CD4-positive, CD25-positive, alpha-beta regulatory T cell (primary cell): ENCODE measurements at regions not wholly inside any gene's neighbourhood (a gene's known extent, or its start where the extent isn't known, plus 50 kb on each side); places are given as distances from the start of the nearest gene placed in this dataset.

Experiments
- ATAC-seq, 2 donors: fragments of 150-1000 bp; cut with Tn5 transposase; one replicate each; pipeline ENCODE4 v1.10.0; 2021; ENCODE audit warnings: low read depth in 2 of 2, moderate number of reproducible peaks in 2 of 2, moderate library complexity in 1 of 2
- DNase-seq, 3 donors: peaks; one replicate each; pipeline versions ENCODE4 v3.0.0 to v3.0.0-alpha.2; 2012 to 2022; ENCODE audit warnings: mixed read lengths in 1 of 3
- H3K27ac ChIP-seq: one replicate; pipeline ENCODE4 v1.7.0; 2013; ENCODE audit warnings: mild to moderate bottlenecking, low read length; ENCODE audit not compliant: insufficient read depth, poor library complexity, severe bottlenecking
- H3K27me3 ChIP-seq: one replicate; pipeline ENCODE4 v1.7.0; 2013; ENCODE audit warnings: low read length; ENCODE audit not compliant: control insufficient read depth, insufficient read depth
- H3K36me3 ChIP-seq: one replicate; pipeline ENCODE4 v1.7.0; 2013; ENCODE audit warnings: mild to moderate bottlenecking, low read length, moderate library complexity; ENCODE audit not compliant: control insufficient read depth, insufficient read depth
- H3K4me1 ChIP-seq: 2 replicates; pipeline ENCODE4 v1.7.0; 2013; ENCODE audit warnings: mild to moderate bottlenecking, low read length; ENCODE audit not compliant: insufficient read depth, control insufficient read depth, poor library complexity, severe bottlenecking
- H3K4me3 ChIP-seq: one replicate; pipeline ENCODE4 v1.7.0; 2013; ENCODE audit warnings: low read depth, mild to moderate bottlenecking, low read length, moderate library complexity
- H3K9me3 ChIP-seq, 2 experiments: 1 replicate in 1 of 2; 2 replicates in 1 of 2; pipeline ENCODE4 v1.7.0; 2013; ENCODE audit warnings: low read length in 2 of 2, mild to moderate bottlenecking in 1 of 2, moderate library complexity in 1 of 2; ENCODE audit not compliant: control insufficient read depth in 2 of 2
- H3K27ac Mint-ChIP-seq, 3 donors: one replicate each; pipeline ENCODE4 v1.8.0; 2020 to 2022; ENCODE audit warnings: mild to moderate bottlenecking in 3 of 3, mixed read lengths in 3 of 3, moderate library complexity in 2 of 3
- H3K27me3 Mint-ChIP-seq: one replicate; pipeline ENCODE4 v1.8.0; 2022; ENCODE audit warnings: mild to moderate bottlenecking, mixed read lengths
- H3K36me3 Mint-ChIP-seq: one replicate; pipeline ENCODE4 v1.8.0; 2020; ENCODE audit warnings: mixed read lengths
- H3K4me1 Mint-ChIP-seq, 4 donors: one replicate each; pipeline ENCODE4 v1.8.0; 2020 to 2022; ENCODE audit warnings: mixed read lengths in 4 of 4, mild to moderate bottlenecking in 1 of 4
- H3K4me3 Mint-ChIP-seq, 4 donors: one replicate each; pipeline ENCODE4 v1.8.0; 2020 to 2022; ENCODE audit warnings: mild to moderate bottlenecking in 4 of 4, mixed read lengths in 4 of 4, moderate library complexity in 3 of 4
- H3K9me3 Mint-ChIP-seq, 7 donors: one replicate each; pipeline ENCODE4 v1.8.0; 2020 to 2022; ENCODE audit warnings: mixed read lengths in 7 of 7, mild to moderate bottlenecking in 3 of 7, moderate library complexity in 2 of 7

DNA sequence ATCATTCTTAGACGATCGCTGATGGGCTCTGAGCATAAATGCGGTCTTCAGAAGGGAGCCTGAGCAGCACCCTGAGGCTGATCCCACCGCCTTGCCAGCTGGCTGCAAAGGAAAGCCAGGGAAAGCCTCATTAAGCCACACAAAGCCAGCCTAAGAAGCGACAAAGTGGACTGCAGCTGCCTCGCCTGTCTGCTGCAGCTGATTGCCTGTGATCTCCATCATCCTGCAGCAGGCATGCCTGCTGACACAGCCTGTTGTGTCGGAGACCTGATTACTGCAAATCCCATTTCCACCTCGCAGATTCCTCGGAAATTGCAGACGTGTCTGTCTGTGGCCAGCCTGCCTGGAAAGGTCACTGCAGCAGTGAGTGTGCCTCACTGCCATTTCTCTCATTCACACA lies 1087.0 kb upstream of the AUTS2 start:
- Histone ChIP-seq H3K36me3 (no peaks in the 10 kb centered on the region), H3K27ac (no peak overlapping the region), H3K27me3 (no peaks in the 10 kb centered on the region), H3K4me1 (no peaks in the 10 kb centered on the region), H3K4me3 (no peak overlapping the region), H3K9me3 (peaks cover 2 to 13% of the 10 kb centered on the region in 2 experiments)
- Mint-ChIP-seq H3K36me3 (no peaks in the 10 kb centered on the region), H3K4me1 (no peaks in the 10 kb centered on the region), H3K27me3 (no peaks in the 10 kb centered on the region), H3K9me3 (peaks cover 0 to 34% (median 19%) of the 10 kb centered on the region in 7 donors), H3K4me3 (no peak overlapping the region), H3K27ac (no peak overlapping the region)
- DNase-seq = no peak
- no peak for ATAC-seq

DNA sequence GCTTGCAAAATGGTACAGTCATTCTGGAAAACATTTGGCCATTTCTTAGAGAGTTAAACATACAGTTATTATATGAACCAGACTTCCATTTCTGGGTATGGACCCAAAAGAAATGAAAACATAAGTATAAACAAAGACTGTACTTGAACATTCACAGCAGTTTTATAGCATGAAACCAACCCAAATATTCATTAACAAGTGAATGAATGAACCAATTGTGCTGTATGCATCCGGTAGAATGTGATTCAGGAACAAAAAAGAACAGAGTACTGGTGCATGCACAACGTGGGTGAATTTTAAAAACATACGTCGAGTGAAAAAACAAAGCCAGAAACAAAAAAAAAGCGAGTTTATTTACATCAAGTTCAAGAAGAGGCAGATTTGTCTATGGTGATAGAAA lies 1085.8 kb upstream of the AUTS2 start:
- Mint-ChIP-seq H3K4me3 (no peak overlapping the region), H3K9me3 (peaks cover 0 to 34% (median 16%) of the 10 kb centered on the region in 7 donors), H3K27me3 (no peaks in the 10 kb centered on the region), H3K4me1 (no peaks in the 10 kb centered on the region), H3K36me3 (no peaks in the 10 kb centered on the region), H3K27ac (no peak overlapping the region)
- ATAC-seq (no peak), DNase-seq (no peak)
- Histone ChIP-seq H3K36me3 (no peaks in the 10 kb centered on the region), H3K9me3 (peaks cover 2 to 13% of the 10 kb centered on the region in 2 experiments), H3K27ac (no peak overlapping the region), H3K4me3 (no peak overlapping the region), H3K27me3 (no peaks in the 10 kb centered on the region), H3K4me1 (no peaks in the 10 kb centered on the region)

DNA sequence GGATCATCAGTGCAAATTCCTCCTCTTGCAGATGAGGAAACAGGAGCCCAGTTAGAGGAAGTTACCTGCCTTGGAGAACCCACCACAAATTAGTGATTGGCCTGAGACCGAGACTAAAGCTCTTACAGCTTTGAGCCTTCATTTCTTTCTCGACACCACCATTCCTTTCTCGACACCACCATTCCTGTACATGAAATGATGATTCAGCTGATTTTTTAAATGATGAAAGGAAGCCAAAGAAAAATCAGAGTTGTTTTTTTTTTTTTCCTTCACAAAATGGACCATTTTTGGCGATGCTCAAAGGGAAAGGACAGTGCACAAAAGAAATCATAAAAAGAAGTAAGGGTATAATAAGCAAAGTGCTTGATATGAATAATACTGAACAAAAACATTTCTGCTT lies 1080.2 kb upstream of the AUTS2 start:
- H3K27ac ChIP-seq = no peak overlapping the region
- no peaks in the 10 kb centered on the region for H3K36me3 Mint-ChIP-seq
- no peaks in the 10 kb centered on the region for H3K4me1 Mint-ChIP-seq
- ATAC-seq (no peak), DNase-seq (no peak)
- H3K36me3 ChIP-seq = no peaks in the 10 kb centered on the region
- H3K4me3 ChIP-seq = no peak overlapping the region
- H3K9me3 ChIP-seq = peaks cover 0 to 3% of the 10 kb centered on the region in 2 experiments
- no peaks in the 10 kb centered on the region for H3K27me3 Mint-ChIP-seq
- H3K4me1 ChIP-seq = no peaks in the 10 kb centered on the region
- no peak overlapping the region for H3K27ac Mint-ChIP-seq
- H3K9me3 Mint-ChIP-seq = peaks cover 4 to 33% (median 17%) of the 10 kb centered on the region in 7 donors
- H3K27me3 ChIP-seq = no peaks in the 10 kb centered on the region
- H3K4me3 Mint-ChIP-seq = no peak overlapping the region

DNA sequence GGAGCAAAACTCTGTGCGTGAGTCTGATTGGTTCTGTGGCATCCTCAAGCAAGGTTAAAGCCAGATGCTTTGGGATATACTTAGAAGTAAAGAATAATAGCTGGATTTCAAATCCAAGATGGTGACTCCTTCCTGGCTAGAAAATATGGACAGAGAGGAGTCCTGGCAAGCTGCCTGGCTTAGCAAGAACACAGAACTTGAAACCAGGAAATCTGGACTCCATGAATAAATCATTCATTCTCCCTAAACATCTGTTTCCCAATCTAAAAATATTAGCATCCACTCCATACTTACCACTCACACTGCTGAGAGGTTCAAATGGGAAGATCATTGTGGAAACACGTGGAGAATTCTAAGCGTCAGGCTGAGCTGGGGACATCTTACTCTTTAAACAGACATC lies 1074.1 kb upstream of the AUTS2 start:
- Mint-ChIP-seq H3K27me3 (no peaks in the 10 kb centered on the region), H3K27ac (no peak overlapping the region), H3K9me3 (peaks cover 4 to 45% (median 12%) of the 10 kb centered on the region in 7 donors), H3K4me1 (no peaks in the 10 kb centered on the region), H3K4me3 (no peak overlapping the region), H3K36me3 (no peaks in the 10 kb centered on the region)
- H3K27ac ChIP-seq = no peak overlapping the region
- DNase-seq = no peak
- no peaks in the 10 kb centered on the region for H3K27me3 ChIP-seq
- H3K36me3 ChIP-seq = no peaks in the 10 kb centered on the region
- H3K4me1 ChIP-seq = no peaks in the 10 kb centered on the region
- peaks cover 3 to 10% of the 10 kb centered on the region in 2 experiments for H3K9me3 ChIP-seq
- no peak overlapping the region for H3K4me3 ChIP-seq
- ATAC-seq = no peak

DNA sequence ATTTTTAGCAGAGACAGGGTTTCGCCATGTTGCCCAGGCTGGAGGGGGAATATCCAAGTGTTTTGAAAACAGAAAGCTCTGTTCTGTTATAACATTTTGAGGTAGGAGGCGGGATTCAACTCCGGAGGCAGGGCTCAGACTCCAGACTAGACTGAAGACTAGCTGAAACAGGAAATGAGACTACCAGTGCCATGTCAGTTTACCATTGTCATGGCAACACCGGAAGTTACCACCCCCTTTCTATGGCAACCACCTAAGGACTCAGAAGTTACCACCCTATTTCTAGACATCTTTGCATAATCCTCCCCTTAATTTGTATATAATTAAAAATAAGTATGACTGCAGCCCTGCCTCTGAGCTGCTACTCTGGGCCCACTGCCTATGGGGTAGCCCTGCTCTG lies 1069.1 kb upstream of the AUTS2 start:
- H3K4me1 Mint-ChIP-seq = no peaks in the 10 kb centered on the region
- no peaks in the 10 kb centered on the region for H3K27me3 ChIP-seq
- H3K27ac Mint-ChIP-seq = no peak overlapping the region
- H3K36me3 ChIP-seq = no peaks in the 10 kb centered on the region
- no peak for DNase-seq
- no peak overlapping the region for H3K4me3 ChIP-seq
- H3K4me3 Mint-ChIP-seq = peak overlapping the region in 1 of 4 donors; percentile 61
- ATAC-seq = no peak
- peaks cover 0 to 16% of the 10 kb centered on the region in 2 experiments for H3K9me3 ChIP-seq
- no peaks in the 10 kb centered on the region for H3K4me1 ChIP-seq
- peaks cover 0 to 35% (median 7%) of the 10 kb centered on the region in 7 donors for H3K9me3 Mint-ChIP-seq
- H3K27me3 Mint-ChIP-seq = no peaks in the 10 kb centered on the region
- no peaks in the 10 kb centered on the region for H3K36me3 Mint-ChIP-seq
- H3K27ac ChIP-seq = no peak overlapping the region

DNA sequence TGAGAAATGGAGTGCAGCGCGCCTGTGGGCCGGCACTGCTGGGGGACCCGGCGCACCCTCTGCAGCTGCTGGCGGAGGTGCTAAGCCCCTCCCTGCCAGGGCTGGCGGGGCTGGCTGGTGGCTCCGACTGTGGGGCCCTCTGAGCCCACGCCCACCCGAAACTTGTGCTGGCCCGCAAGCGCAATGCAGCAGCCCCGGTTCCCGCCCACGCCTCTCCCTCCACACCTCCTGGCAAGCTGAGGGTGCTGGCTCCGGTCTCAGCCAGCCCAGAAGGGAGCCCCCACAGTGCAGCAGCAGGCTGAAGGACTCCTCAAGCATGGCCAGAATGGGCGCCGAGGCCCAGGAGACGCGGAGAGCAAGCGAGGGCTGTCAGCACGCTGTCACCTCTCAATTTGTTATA lies 1063.0 kb upstream of the AUTS2 start:
- Histone ChIP-seq H3K36me3 (no peaks in the 10 kb centered on the region), H3K4me3 (no peak overlapping the region), H3K9me3 (peaks cover 0 to 6% of the 10 kb centered on the region in 2 experiments), H3K27ac (no peak overlapping the region), H3K27me3 (no peaks in the 10 kb centered on the region), H3K4me1 (no peaks in the 10 kb centered on the region)
- no peak overlapping the region for H3K4me3 Mint-ChIP-seq
- H3K27me3 Mint-ChIP-seq = no peaks in the 10 kb centered on the region
- no peaks in the 10 kb centered on the region for H3K36me3 Mint-ChIP-seq
- ATAC-seq (no peak), DNase-seq (no peak)
- H3K9me3 Mint-ChIP-seq = peaks cover 0 to 16% (median 4%) of the 10 kb centered on the region in 7 donors
- no peaks in the 10 kb centered on the region for H3K4me1 Mint-ChIP-seq
- no peak overlapping the region for H3K27ac Mint-ChIP-seq

DNA sequence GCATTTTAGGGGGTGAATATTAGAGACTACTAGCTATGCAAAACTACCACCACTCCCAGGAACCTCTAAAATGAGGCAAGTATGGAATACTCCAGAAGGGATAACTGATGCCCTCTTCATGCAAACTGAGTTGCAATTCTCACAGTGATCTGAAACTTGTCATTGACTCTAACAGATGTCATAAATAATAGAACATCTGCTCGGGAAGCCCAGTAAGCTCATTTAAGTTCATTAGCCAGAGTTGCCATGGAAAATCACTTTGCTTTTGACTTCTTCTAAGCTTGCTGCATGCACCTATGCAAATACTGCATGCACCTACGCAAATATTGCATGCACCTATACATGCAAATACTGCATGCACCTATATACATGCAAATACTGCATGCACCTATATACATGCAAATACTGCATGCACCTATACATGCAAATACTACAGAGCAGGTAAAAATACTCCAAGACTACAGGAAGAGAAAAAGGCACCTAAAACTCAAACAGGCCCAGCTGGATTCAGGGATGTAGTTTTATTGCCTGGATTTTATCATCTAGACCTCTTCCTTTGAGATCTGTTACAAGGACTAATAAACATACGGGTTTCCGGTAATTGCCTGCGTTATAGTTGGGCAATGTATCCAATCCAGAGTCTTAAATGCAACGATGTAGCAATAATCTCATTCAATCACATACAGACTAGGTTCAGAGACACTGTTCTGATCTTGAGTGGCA lies 1061.1 kb upstream of the AUTS2 start:
- no peak for DNase-seq
- H3K4me1 Mint-ChIP-seq = no peaks in the 10 kb centered on the region
- peaks cover 0 to 16% (median 7%) of the 10 kb centered on the region in 7 donors for H3K9me3 Mint-ChIP-seq
- no peak for ATAC-seq
- no peak overlapping the region for H3K4me3 Mint-ChIP-seq
- no peaks in the 10 kb centered on the region for H3K36me3 Mint-ChIP-seq
- no peak overlapping the region for H3K27ac Mint-ChIP-seq
- no peaks in the 10 kb centered on the region for H3K36me3 ChIP-seq
- H3K4me3 ChIP-seq = no peak overlapping the region
- no peak overlapping the region for H3K27ac ChIP-seq
- no peaks in the 10 kb centered on the region for H3K4me1 ChIP-seq
- H3K27me3 ChIP-seq = no peaks in the 10 kb centered on the region
- H3K9me3 ChIP-seq = peaks cover 0 to 6% of the 10 kb centered on the region in 2 experiments
- no peaks in the 10 kb centered on the region for H3K27me3 Mint-ChIP-seq

DNA sequence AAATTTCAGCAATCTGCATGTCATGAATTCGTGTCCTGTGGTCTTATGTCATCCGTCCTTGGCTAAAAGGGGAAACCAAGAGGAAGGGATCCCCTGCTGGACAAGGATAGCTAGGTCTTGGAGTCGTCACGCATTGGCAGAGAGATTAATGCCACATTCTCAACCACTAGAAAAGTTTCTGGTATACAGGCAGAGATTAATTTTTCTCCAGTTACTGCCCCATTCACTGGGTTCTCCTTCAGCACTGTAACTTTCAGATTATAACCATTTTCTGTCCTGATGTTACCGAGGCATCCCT lies 1060.6 kb upstream of the AUTS2 start:
- no peak overlapping the region for H3K27ac ChIP-seq
- no peaks in the 10 kb centered on the region for H3K27me3 Mint-ChIP-seq
- no peak overlapping the region for H3K4me3 ChIP-seq
- ATAC-seq (no peak), DNase-seq (no peak)
- H3K9me3 ChIP-seq = peaks cover 0 to 6% of the 10 kb centered on the region in 2 experiments
- H3K36me3 Mint-ChIP-seq = no peaks in the 10 kb centered on the region
- no peaks in the 10 kb centered on the region for H3K4me1 Mint-ChIP-seq
- H3K4me1 ChIP-seq = no peaks in the 10 kb centered on the region
- H3K9me3 Mint-ChIP-seq = peaks cover 0 to 17% (median 7%) of the 10 kb centered on the region in 7 donors
- no peaks in the 10 kb centered on the region for H3K36me3 ChIP-seq
- H3K27me3 ChIP-seq = no peaks in the 10 kb centered on the region
- H3K4me3 Mint-ChIP-seq = no peak overlapping the region
- no peak overlapping the region for H3K27ac Mint-ChIP-seq
